ENCODE measurements at regions not wholly inside any gene's neighbourhood (a gene's known extent, or its start where the extent isn't known, plus 50 kb on each side); places are given as distances from the start of the nearest gene placed in this dataset.

- CTCF ChIA-PET = no interaction called here
- POLR2A ChIA-PET = no interaction called here
Measured at GRCh38 chr15:98139337-98139736, 178.8 kb downstream of the ARRDC4 start.

- CTCF ChIA-PET = no interaction called here
- POLR2A ChIA-PET = no interaction called here
Measured at GRCh38 chr15:98142572-98142971, 182.1 kb downstream of the ARRDC4 start.

GRCh38 chr15:98143116-98143515, 182.6 kb downstream of the ARRDC4 start:
- POLR2A ChIA-PET = no interaction called here

GRCh38 chr15:98144388-98144787, 183.9 kb downstream of the ARRDC4 start:
- ChIA-PET POLR2A (no interaction called here), CTCF (no interaction called here)

More at GRCh38 chr15:98143116-98143515, 182.6 kb downstream of the ARRDC4 start:
- CTCF ChIA-PET = no interaction called here

GRCh38 chr15:98146031-98146820, 185.7 kb downstream of the ARRDC4 start:
- POLR2A ChIA-PET = no interaction called here
- CTCF ChIA-PET = no interaction called here

GRCh38 chr15:98147415-98147814, 186.9 kb downstream of the ARRDC4 start:
- ChIA-PET POLR2A (no interaction called here), CTCF (no interaction called here)

DNA sequence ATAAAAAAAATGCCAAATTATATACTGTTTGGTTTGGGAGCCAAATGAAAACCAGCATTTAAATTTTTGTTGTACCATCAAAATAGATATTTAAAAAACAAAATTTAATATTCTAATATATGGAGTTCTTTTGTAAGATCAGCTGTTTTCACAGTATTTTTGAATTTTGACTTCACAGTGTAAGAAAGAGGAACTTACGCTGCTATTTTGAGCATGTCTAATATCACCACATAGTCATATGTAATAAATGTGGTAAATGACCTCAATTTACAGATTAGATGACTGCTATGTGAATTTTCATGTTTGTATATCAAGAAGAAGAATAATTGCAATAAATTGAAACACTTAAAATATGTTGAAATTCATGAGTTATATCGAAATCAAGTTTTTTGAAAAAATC, 189.6 kb downstream of the ARRDC4 start:
- ChIA-PET POLR2A (no interaction called here), CTCF (no interaction called here)

DNA sequence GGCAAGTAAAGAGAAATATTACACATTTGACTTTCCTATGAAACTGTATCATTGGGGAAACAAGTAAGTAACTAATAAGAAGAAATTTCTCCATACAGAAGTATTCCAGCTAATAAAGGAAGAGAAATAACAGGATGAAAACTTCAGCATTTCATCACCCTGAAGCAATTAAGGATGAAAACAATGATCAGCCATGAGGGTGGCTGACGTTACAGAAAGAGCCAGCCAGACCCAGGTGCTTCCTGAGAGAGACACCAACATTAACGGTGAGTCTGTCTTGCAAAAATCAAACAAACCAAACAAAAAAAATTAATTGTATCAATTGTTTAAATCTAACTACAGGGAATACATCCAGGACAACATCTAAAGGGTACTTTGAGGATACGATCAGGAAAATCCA, 190.0 kb downstream of the ARRDC4 start:
- POLR2A ChIA-PET = no interaction called here
- CTCF ChIA-PET = no interaction called here

DNA sequence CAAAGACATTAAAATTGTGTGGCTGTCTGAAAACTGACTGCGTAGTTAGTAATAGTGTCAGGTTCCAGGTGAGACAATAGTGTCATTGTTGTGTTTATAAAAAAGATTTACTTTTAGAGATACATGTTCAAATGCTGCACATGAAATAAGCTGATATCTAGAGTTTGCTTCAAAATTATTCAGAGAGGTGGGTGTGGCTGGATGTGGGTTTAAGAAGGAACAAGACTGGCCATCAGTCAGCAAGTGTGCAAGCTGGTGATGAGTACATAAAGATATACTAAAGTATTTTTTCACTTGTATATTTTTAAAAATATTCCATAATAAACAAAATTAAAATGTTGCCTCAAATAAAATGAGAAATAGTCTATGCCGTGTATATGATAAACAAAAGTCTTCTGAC, 190.6 kb downstream of the ARRDC4 start:
- ChIA-PET POLR2A (no interaction called here), CTCF (no interaction called here)

- CTCF ChIA-PET = no interaction called here
- POLR2A ChIA-PET = no interaction called here
Measured at GRCh38 chr15:98152156-98152555, 191.7 kb downstream of the ARRDC4 start.

GRCh38 chr15:98154863-98155262, 194.4 kb downstream of the ARRDC4 start:
- ChIA-PET CTCF (no interaction called here), POLR2A (no interaction called here)

DNA sequence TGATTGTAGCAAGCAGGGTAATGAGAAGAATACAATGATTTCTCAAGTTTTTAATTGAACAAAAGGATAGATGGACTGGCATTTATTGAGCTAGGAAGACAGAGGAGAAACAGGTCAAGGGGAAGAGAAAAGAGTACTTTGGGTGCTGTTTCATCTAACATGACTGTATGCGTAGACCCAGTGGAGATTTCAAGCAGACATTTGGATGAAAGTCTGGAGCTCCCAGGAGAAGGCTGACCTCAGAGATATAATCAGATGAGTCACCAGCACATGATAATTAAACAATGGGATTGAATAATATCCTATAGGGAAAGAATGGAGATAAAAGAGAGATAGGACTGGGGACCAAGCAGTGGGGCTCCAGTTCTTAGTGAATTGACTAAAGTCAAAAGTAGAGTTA, 194.9 kb downstream of the ARRDC4 start:
- ChIA-PET POLR2A (no interaction called here), CTCF (no interaction called here)

DNA sequence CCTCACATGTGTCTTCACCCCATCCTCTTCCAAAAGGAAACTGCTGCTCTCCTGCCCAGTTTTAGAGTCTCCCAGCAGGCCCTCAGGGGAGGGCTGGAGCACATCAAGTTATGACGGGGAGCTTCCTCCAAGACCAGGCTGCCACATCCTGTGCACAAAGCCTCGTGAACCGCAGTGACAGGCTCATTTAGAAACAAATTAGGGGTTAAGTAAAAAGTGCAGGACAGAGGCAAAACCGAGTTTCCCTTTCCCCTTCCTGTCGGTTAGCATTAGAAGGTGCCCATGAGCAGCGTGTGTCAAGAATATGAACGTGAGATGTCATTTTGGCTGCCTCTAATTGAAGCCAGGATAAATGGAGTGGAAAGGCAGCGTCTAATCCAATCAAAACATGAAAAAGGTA, 199.7 kb downstream of the ARRDC4 start:
- POLR2A ChIA-PET = no interaction called here
- CTCF ChIA-PET = no interaction called here

GRCh38 chr15:98163319-98164045, 203.0 kb downstream of the ARRDC4 start:
- ChIA-PET CTCF (no interaction called here), POLR2A (no interaction called here)

DNA sequence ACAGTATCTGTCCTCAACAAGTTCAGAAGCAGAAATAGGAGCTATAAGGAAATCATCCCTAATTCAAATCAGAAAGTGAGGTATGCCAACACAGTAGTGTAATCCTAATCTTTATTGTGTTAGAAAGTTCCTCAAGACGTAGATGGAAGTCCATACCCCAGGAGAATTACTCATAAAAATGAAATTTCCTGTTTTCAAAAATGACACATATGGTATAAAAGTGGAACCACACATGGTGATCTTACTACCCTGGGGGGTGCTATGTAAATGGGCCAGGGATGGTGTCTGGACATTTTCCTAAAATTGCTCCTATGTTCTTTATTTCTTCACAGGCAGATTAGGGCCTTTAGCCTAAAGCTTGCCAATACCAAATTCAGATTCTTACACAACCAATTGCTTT, 204.1 kb downstream of the ARRDC4 start:
- CTCF ChIA-PET = no interaction called here
- POLR2A ChIA-PET = no interaction called here

- ChIA-PET CTCF (no interaction called here), POLR2A (no interaction called here)
Measured at GRCh38 chr15:98164986-98165385, 204.5 kb downstream of the ARRDC4 start.

- POLR2A ChIA-PET = no interaction called here
- CTCF ChIA-PET = no interaction called here
Measured at GRCh38 chr15:98167722-98168268, 207.3 kb downstream of the ARRDC4 start.

DNA sequence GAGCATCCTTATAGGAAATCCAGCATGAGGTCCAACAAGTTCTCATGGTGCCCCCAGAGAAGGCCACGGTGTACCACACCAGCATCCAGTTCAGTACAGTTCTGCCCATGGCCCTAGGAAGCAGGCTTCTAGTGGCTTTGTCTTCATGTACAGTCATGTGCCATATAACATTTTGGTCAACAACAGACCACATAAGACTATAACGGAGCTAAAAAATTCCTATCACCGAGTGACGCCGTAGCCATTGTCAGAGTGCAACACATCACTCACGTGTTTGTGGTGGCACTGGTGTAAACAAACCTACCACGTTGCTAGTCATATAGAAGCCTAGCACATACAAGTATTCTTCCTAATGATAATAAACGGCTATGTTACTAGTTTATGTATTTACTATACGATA, 209.0 kb downstream of the ARRDC4 start:
- ChIA-PET POLR2A (no interaction called here), CTCF (no interaction called here)

GRCh38 chr15:98174286-98174685, 213.8 kb downstream of the ARRDC4 start:
- ChIA-PET POLR2A (no interaction called here), CTCF (interaction anchor here (0.5 kb wide), 1 partner anchor 174 kb away, joined by 3 read pairs; no protein-coding TSS in a partner anchor)

DNA sequence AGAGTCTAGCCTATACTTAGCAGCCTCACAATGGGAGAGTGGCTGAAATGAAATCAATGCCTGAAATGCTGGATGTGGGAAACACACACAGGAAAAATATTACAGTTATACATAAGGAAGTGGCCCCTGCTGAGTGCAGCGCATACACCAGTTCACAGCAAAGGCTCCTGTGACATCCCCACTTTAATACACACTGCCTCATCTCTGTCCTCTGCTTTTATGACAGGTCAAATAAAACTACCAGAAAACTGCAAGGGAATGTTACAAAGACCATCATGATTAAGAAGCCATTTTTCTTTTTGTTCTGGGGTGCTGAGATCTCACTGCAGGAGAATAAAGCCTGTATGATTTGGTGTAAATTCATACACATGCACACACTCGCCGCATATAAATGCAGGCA, 214.3 kb downstream of the ARRDC4 start:
- CTCF ChIA-PET = interaction anchor here (0.5 kb wide), 1 partner anchor 175 kb away, joined by 3 read pairs; no protein-coding TSS in a partner anchor
- POLR2A ChIA-PET = no interaction called here

- ChIA-PET POLR2A (no interaction called here), CTCF (no interaction called here)
Measured at GRCh38 chr15:98177966-98178592, 217.6 kb downstream of the ARRDC4 start.

Data from activated CD8-positive, alpha-beta memory T cell treated with anti-CD3 and anti-CD28 coated beads for 36 hours (primary cell).